Heart right ventricle (tissue), 16 donors: ENCODE measurements at regions not wholly inside any gene's neighbourhood (a gene's known extent, or its start where the extent isn't known, plus 50 kb on each side); places are given as distances from the start of the nearest gene placed in this dataset.

Source experiments
- ATAC-seq, 8 donors: fragments of 200-7000 bp; cut with Tn5 transposase; one replicate each; pipeline ENCODE4 v1.9.1; 2020; ENCODE audit warnings: mild to moderate bottlenecking in 8 of 8, moderate library complexity in 8 of 8, moderate number of reproducible peaks in 1 of 8
- DNase-seq, 2 donors: peaks; one replicate each; pipeline ENCODE4 v3.0.0-alpha.2; 2020
- H3K27ac ChIP-seq, 10 donors: fragments of 200-600 bp; sonication (generic) in 2 of 10; one replicate each; pipeline versions ENCODE4 v1.5.0 to v1.8.0; 2020 to 2022; ENCODE audit warnings: mild to moderate bottlenecking in 3 of 10
- H3K27me3 ChIP-seq, 7 donors: fragments of 200-600 bp; one replicate each; pipeline ENCODE4 v1.8.0; 2021 to 2022; ENCODE audit warnings: mild to moderate bottlenecking in 2 of 7
- H3K36me3 ChIP-seq, 9 donors: fragments of 200-600 bp; sonication (generic) in 1 of 9; one replicate each; pipeline versions ENCODE4 v1.5.0 to v1.8.0; 2020 to 2022; ENCODE audit warnings: mild to moderate bottlenecking in 2 of 9
- H3K4me1 ChIP-seq, 9 donors: fragments of 200-600 bp; sonication (generic) in 1 of 9; one replicate each; pipeline versions ENCODE4 v1.5.0 to v1.8.0; 2020 to 2022; ENCODE audit warnings: mild to moderate bottlenecking in 4 of 9
- H3K4me3 ChIP-seq, 10 donors: fragments of 200-600 bp; sonication (generic) in 2 of 10; one replicate each; pipeline versions ENCODE4 v1.5.0 to v1.8.0; 2020 to 2022; ENCODE audit warnings: mild to moderate bottlenecking in 7 of 10, moderate library complexity in 2 of 10
- H3K9me3 ChIP-seq, 11 donors: fragments of 200-600 bp in 10 of 11; sonication (generic) in 2 of 11; one replicate each; pipeline versions ENCODE4 v1.5.0 to v1.8.0; 2013 to 2022; ENCODE audit warnings: mild to moderate bottlenecking in 2 of 11, control low read depth in 1 of 11, moderate library complexity in 1 of 11
- WGBS, 2 donors: extraction: QIAGEN DNeasy Blood & Tissue Kit; methylation state at CpG; one replicate each; pipeline ENCODE4 v1.1.7; 2013; ENCODE audit warnings: inconsistent platforms in 1 of 2; 5-methylcytosine and 5-hydroxymethylcytosine counted together
- intact Hi-C, 10 donors: fragments of 100-400 bp; cut with DNase I; formaldehyde crosslinking; loops; one replicate each; pipeline versions ENCODE4 v1.11.1 to v1.14.2; 2022
- TF ChIP-seq, protein P1 (sequence below), 9 donors: fragments of 200-600 bp; sonication (generic) in 2 of 9; IDR thresholded peaks; one replicate each; pipeline versions ENCODE4 v1.5.0 to v1.8.0; 2021 to 2022; ENCODE audit warnings: antibody characterized with exemption in 9 of 9, mild to moderate bottlenecking in 5 of 9, moderate library complexity in 1 of 9
- donor health status: Arrhythmogenic right ventricular cardiomyopathy.
- donor health status: ischemic (EF 13 %, LVEDD 7.1; RV severe dilation, severe dysfunction).
- donor health status: healthy with polysubstance abuse.
- donor health status: DM: no; HTN: yes; CAD: no.
- donor health status: DM: no; HTN: no; CAD: no.
- donor health status: ischemic (EF 25% LVEDD 6.9; RV normal size, moderate dysfunction).
- donor health status: ischemic (EF 25% LVEDD 5.7; RV mildly dilated, moderate dysfunction).
- donor health status: healthy.
- donor health status: DM: yes; HTN: yes; CAD: no.
- donor health status: Ischemic cardiomyopathy.
- donor health status: ischemic (EF 35%, LVEDD 5.7; RV mildly dilated, moderate dysfunction).
- donor health status: nonischemic (EF 11% LVEDD 7.7; RV severe dilation, severe dysfunction).
- donor health status: DM: yes; HTN: yes; CAD: no.
- donor health status: PGD.
- donor health status: ischemic (EF 29% LVEDD 5.4; RV normal size, mild dysfunction).
- donor health status: nonischemic (EF 23%, LVEDD 6.1; RV moderate dilation, normal function).

DNA sequence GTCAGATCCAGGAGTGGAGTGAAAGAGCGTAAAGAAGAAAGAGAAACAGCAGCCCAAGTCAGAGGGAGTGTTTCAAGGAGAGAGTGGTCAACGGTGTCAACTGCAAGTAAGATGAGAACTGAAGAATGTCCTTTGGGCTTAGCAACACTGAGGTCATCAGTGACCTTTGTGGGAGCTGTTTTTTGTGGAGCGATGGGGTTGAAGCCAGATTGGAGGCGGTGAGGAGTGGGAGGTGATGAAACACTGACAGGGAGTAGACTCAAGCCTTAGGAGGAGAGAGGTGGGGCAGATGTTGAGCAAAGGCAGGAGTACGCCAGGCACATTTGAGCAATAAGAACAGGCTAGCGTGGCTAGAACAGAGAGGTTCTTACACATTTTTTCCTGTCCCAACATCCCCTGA is 103.7 kb upstream of the GNAO1 start:
- intact Hi-C loops = no loop called here
- 69 to 80% methylated on average over 6 of the region's 6 CpGs for WGBS, 2 donors
- no peaks in the 10 kb centered on the region for H3K4me1 ChIP-seq
- no peaks in the 10 kb centered on the region for H3K9me3 ChIP-seq
- ATAC-seq (peak in 5 of 8 donors; percentile 25 to 92 (median 42)), DNase-seq (no peak)
- no peak overlapping the region for H3K27ac ChIP-seq
- H3K4me3 ChIP-seq = no peak overlapping the region
- no peaks in the 10 kb centered on the region for H3K27me3 ChIP-seq
- H3K36me3 ChIP-seq = no peaks in the 10 kb centered on the region
- TF ChIP-seq, protein P1, sequence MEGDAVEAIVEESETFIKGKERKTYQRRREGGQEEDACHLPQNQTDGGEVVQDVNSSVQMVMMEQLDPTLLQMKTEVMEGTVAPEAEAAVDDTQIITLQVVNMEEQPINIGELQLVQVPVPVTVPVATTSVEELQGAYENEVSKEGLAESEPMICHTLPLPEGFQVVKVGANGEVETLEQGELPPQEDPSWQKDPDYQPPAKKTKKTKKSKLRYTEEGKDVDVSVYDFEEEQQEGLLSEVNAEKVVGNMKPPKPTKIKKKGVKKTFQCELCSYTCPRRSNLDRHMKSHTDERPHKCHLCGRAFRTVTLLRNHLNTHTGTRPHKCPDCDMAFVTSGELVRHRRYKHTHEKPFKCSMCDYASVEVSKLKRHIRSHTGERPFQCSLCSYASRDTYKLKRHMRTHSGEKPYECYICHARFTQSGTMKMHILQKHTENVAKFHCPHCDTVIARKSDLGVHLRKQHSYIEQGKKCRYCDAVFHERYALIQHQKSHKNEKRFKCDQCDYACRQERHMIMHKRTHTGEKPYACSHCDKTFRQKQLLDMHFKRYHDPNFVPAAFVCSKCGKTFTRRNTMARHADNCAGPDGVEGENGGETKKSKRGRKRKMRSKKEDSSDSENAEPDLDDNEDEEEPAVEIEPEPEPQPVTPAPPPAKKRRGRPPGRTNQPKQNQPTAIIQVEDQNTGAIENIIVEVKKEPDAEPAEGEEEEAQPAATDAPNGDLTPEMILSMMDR (IDR thresholded peaks at IDR 0.05) = no peak

- peaks cover 0 to 3% (median 0%) of the 10 kb centered on the region in 11 donors for H3K9me3 ChIP-seq
- no peaks in the 10 kb centered on the region for H3K4me1 ChIP-seq
- H3K36me3 ChIP-seq = no peaks in the 10 kb centered on the region
- no peak overlapping the region for H3K4me3 ChIP-seq
- intact Hi-C loops = no loop called here
- WGBS, 2 donors = 98 to 100% methylated on average over 2 of the region's 2 CpGs
- DNase-seq (no peak), ATAC-seq (no peak)
- TF ChIP-seq, protein P1 (IDR thresholded peaks at IDR 0.05) = no peak
- no peaks in the 10 kb centered on the region for H3K27me3 ChIP-seq
- H3K27ac ChIP-seq = no peak overlapping the region
Observed at GRCh38 chr16:56081371-56081770, 109.9 kb upstream of the GNAO1 start.

DNA sequence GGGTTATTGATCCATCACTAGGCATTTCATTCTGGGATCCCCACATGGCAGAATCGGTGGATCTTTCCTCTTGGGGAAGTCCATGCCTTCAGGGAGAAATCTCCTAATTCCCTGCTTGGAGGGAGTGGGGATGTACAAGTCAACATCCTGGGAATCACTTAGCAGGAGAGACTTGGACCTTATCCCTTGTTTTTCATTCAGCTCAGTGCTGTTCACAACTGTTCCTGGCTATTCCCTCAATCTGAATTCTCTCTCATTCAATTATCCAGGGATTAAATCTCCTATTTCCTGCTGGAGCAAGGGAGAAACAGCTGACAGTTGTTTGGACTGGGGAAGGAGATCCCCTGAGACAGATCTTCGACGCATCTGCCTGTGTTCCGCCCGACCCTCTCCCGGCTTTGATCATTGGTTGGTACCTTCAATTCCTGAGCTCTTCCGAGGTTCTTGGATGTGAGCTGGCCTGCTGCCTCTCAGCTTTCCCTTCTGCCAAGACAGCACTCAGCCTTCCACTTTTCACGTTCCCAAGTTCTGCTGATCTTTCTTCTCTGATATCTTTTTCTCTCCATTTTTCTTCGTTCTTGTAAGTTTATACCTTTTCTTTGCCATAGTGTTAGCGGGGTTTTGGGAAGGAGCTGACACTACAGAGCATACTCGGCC is 115.4 kb upstream of the GNAO1 start:
- TF ChIP-seq, protein P1 (IDR thresholded peaks at IDR 0.05) = no peak
- no peaks in the 10 kb centered on the region for H3K27me3 ChIP-seq
- intact Hi-C loops = no loop called here
- H3K36me3 ChIP-seq = no peaks in the 10 kb centered on the region
- H3K27ac ChIP-seq = no peak overlapping the region
- H3K9me3 ChIP-seq = no peaks in the 10 kb centered on the region
- DNase-seq (no peak), ATAC-seq (peak in 3 of 8 donors; percentile 35 to 61 (median 47))
- 53 to 59% methylated on average over 11 of the region's 11 CpGs for WGBS, 2 donors
- H3K4me1 ChIP-seq = peaks cover 0 to 6% (median 0%) of the 10 kb centered on the region in 9 donors
- no peak overlapping the region for H3K4me3 ChIP-seq

DNA sequence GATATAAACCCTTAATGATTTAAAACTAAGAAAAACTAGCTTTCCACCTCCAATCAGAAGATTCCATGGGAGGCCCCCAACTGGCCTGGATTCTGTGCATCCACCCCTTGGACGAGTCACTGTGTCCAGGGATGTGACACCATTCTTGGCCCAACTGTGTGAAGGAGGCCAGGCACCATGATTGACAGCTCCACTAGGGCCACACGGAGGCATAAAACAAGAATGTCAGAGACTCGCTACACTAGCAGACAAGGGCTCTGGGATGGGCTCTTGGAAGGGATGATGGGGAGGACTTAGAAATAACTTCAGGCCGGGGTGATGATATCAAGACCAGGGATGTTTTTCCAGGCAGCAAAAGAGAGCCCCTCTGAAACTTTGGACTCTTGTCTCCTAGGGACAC is 117.8 kb upstream of the GNAO1 start:
- Histone ChIP-seq H3K4me3 (no peak overlapping the region), H3K9me3 (no peaks in the 10 kb centered on the region), H3K4me1 (peaks cover 0 to 6% (median 0%) of the 10 kb centered on the region in 9 donors), H3K27me3 (peaks cover 0 to 4% (median 0%) of the 10 kb centered on the region in 7 donors), H3K27ac (no peak overlapping the region), H3K36me3 (no peaks in the 10 kb centered on the region)
- no peak for DNase-seq
- WGBS, 2 donors = 54 to 73% methylated on average over 4 of the region's 4 CpGs
- no peak for ATAC-seq
- TF ChIP-seq, protein P1 (IDR thresholded peaks at IDR 0.05) = no peak
- intact Hi-C loops = no loop called here
